Suppressor macrophage treated with lipopolysaccharide for 1 hour (primary cell): ENCODE measurements at regions not wholly inside any gene's neighbourhood (a gene's known extent, or its start where the extent isn't known, plus 50 kb on each side); places are given as distances from the start of the nearest gene placed in this dataset.

Experiments
- DNase-seq, 3 donors: peaks; one replicate each; pipeline ENCODE4 v3.0.0-alpha.2; 2020 to 2022

DNA sequence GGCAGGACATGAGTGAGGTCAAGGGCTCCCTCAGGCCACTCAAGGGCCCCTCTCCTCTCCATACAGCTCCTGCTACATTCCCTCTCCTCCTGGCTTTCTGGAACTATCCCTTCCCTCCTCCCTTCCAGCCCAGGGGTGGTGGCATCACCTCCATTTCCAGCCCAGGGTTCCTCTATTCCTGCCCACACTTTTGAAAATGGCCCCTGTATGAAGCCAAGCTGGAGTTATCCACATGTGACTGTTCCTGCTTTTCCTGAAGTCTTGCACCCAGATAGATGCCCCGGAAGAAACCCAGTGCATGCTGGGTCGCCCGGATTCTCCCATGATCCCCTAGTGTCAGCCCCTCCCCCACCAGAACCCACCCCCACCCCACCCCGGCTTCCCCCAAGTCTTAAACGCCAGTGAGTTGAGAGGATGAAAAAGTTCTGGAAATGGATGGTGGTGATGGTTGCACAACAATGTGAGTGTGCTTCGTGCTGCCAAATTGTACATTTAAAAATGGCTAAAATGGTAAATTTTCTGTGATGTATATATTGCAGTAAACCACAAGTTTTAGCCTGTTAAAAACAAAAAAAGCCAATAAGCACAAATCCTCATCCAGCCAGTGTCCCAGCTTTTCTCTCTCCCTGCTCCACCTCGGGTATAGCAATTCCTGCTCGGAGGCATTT, 136.9 kb downstream of the SCARB1 start:
- peak in 2 of 3 donors; percentile 32 to 35 for DNase-seq

DNA sequence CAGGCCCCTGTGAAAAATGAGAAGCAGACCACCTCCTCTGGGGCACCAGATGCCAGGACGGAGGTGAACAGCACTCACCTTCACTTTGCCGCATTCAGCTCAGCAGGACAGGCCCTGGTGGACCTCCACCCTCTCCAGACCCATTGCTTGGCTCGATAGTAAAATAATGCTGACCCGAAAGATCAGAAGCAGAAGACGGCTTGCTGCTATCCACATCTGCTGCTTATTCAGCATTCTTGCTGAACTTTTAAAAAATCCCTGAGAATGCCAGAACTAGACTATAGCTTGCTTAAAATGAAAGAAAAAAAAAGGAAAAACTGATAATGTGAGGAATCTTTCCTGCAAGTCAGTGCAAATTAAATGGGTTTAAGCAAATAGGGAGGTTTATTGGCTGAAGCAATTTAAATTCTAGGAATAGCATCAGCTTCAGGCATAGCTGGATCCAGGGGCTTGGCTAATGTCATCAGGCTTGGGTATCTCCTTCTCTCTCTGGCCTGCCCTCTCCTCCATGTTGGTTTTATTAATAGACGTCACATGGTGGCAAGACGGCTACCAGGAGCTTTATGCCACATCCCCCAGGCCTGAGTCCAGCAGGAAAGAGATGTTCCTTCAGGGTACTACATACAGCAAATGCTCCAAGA, 137.9 kb downstream of the SCARB1 start:
- no peak for DNase-seq

DNA sequence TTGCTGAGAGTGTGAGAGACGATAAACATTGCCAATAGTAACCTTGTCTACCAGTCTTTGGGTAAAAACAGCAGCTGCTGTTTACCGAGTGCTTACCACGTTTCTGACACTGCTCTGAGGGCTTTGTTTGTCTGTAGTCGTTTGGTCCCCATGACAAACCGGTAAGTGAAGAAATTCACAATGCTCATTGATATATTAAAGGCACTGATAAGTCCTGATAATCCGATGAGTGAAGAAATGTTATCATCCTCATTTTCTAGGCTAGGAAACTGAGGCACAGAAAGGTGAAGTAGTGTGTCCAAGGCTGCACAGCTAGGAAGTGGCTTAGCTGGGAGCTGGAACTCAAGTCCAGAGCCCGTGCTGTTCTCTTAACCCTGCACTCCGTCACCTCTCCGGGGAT, 138.6 kb downstream of the SCARB1 start:
- DNase-seq = peak in 1 of 3 donors; percentile 28

DNA sequence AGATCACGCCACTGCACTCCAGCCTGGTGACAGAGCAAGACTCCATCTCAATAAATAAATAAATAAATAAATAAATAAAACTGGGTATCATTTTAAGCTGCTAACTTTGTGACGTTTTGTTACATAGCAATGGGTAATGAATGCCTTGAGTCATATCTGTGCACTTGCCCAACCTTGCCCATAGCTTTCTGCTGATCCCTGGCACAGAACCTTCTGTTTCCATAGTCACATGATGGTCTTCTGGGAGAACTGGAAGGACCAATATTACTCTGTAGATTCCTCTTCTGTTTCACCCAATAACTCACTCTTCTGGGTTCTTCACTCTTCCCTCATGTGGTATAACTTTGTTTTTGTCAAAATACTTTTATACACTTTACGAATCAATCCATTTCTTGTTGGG, 140.8 kb downstream of the SCARB1 start:
- no peak for DNase-seq

DNA sequence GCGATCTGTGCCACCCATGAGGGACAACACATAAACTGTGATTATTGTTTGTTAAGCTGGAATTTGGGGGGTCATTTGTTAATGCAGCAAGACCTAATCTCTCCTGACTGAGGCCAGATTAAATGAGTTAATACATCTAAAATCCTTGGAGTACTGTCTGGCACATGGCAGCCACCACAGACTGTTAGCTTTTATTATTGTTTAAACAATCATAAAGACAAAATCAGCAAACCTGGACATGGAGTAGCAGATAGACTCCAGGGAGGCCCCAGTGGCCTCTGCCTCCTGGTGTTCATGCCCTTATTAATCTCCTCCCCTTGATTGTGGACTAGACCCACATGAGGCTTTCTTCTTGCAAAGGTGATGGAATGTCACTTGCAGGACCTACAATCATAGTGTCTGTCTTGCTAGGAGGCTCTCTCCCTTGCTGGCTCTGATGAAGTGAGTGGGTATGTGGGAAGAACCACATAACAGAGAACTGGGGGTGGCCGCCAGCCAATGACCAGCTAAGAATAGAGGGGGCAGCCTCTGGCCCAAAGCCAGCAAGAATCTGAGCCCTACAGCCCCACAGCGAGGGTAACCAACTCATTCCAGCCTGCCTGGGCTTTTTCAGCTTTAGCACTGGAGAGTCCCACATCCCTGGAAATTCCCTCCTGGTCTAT, 142.0 kb downstream of the SCARB1 start:
- peak in 1 of 3 donors; percentile 19 for DNase-seq

DNA sequence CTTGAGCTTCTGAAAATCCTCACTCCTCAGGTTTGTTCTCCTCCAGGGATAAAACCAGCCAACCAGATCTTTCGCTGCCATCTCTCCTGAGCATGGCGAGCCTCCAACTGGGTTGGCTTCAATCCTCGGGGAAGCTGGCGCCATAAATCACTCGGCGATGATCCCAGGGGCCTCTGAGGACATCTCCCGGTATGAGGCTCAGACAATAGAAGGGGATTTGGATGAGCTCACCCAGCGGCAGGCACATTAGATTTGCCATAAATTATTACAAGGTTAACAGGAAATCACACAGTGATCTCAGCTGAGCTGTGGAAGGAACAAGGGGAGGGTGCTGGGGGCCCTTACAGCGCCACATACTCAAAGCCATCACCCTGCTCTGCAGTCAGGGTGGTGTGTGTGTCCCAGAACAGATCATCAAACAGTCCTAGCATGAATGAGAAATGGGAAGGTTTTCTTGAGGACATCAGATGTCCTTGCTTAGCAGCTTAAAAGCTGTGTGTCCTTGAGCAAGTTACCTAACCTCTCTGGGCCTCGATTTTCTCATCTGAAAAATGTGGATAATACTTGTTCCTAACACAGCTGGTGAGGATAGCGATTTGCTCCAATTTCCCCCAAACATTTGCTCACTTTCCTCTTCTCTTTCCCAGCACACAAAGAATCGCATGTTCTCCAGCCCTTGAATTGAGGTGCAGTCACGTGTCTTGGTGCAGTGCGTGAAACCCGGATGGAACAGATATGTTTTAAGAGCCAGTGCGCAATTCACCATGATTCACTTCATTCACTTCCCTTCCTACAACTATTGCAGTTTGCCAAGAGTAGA, 142.8 kb downstream of the SCARB1 start:
- peak; percentile 74 to 88 (median 86) for DNase-seq

DNA sequence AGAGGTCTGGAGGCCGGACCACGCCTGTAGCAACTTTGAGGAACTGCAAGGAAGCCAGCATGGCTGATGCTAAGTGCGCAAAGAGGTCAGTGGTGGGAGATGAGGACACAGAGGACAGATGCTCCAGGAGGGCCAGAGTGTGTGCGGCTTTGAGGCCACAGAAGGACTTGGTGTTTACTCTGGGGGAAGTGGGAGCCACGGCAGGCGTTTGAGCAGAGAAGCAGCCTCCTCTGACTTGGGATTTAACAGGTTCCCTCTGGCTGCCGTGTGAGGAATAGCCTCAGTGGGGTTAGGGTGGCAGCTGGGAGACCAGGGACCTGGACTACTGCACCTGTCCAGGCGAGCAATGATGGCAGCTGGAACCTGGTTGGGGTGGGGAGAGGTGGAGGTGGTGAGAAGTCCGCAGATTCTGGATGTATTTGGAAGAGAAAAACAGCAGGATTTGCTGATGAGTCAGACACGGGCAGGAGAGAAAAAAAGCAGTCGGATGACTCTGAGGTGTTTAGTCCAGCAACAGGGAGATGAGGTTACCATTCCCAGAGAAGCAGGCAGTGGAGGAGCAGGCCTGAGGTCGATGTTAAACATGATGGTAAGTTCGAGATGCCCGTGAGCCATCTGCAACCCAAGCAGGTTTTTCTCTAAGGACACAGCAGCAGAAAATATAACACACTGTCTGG, 143.5 kb downstream of the SCARB1 start:
- DNase-seq = peak in 2 of 3 donors; percentile 20 to 35

DNA sequence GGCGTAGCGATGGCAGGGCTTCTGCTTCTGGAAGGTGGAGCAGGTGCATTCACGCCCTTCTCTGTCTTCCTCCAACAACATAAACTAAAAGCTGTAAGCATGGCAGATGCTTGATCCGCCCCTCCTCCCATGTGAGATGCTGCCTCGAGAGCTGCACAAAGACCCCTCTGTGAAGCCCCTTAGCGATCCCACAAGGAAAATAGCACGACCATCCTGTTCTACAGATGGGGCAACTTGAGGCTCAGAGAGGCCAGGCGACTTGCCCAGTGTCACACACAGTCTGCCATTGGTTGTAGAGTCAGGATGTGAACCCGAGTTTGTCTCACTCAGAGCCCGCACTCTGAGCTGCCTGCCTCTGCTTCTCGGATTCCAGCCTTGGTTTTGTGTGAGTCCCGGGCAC, 144.4 kb downstream of the SCARB1 start:
- DNase-seq = no peak

DNA sequence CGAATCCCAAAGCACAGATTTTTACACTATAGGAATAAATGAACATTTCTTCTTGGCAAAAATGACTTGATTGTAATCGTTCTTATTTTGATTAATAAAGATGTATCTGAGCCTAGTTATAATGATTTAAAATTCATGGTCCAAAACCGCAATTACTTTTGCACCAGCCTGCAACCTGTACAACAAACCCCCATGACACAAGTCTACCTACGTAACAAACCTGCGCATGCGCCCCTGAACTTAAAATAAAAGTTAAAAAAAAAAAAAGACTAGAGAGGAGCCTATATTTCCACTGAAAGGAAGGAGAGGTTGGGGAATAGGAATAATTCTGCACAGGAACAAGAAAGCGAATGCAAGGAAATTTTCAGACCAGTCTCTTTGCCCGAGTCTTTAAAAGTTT, 145.2 kb downstream of the SCARB1 start:
- no peak for DNase-seq

DNA sequence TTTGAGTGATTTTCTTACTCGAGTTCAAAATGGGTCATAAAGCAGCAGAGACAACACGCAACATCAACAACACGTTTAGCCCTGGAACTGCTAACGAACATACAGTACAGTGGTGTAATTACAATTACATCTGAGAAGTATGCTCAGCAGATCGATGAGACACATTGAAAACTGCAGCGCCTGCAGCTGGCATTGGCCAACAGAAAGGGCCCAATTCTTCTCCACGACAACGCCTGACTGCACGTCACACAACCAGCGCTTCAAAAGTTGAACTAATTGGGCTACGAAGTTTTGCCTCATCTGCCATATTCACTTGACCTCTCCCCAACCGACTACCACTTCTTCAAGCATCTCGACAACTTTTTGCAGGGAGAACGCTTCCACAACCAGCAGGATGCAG, 145.6 kb downstream of the SCARB1 start:
- no peak for DNase-seq

DNA sequence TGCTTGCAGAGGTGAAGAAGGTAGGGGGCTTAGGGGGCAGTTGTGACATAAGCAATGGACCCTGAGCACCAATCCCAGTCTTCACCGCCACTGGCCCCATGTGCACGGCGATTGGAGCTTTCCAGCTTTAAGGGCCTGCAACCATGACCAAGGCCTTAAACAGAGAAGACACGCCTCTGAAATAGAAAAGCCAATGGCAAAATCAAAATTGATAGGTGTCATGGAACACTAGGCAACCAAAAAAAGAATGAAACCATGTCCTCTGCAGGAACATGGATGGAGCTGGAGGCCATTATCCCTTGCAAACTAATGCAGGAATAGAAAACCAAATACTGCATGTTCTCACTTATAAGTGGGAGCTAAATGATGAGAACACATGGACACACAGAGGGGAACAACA, 146.3 kb downstream of the SCARB1 start:
- DNase-seq = no peak

DNA sequence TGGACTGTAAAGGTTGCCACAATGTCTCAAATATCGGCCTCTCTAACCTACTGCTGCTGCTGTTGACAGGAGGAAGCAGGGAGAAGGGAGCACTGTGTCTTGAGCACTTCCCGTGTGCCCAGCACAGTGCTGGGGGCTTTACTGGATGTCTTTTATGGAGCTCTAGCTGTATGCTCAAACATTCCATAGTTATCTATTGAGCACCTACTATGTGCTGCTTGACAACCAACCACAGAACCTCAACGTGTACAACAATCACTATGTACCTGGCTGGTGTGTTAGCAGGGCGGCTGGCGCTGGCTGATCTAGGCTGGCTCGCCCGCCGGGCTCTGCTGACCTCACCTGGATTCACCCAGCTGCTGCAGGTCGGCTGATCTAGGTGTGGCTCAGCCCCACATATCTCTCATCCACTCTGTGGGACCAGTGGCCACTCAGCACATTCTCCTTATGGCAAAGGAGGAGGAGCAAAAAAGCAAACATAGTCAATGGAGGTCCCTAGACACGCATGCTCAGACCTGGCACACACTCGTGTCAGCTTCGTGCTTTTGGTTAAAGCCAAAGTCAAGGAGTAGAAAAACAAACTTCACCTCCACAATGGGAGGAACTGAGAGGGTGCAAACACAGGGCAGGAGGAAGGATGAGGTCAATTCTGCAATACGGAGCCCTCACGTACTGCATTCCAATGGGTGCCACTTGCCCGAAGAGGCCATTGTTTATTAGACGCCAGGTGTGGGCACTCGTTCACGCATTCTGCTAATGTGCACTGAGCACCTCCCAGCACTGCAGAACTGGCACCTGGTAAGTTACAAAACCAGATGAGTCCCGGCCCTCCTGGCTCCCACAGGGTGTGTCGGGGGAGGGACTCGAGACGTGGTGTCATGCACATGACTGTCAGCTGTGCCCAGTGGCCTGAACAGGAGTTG, 147.2 kb downstream of the SCARB1 start:
- DNase-seq = no peak

DNA sequence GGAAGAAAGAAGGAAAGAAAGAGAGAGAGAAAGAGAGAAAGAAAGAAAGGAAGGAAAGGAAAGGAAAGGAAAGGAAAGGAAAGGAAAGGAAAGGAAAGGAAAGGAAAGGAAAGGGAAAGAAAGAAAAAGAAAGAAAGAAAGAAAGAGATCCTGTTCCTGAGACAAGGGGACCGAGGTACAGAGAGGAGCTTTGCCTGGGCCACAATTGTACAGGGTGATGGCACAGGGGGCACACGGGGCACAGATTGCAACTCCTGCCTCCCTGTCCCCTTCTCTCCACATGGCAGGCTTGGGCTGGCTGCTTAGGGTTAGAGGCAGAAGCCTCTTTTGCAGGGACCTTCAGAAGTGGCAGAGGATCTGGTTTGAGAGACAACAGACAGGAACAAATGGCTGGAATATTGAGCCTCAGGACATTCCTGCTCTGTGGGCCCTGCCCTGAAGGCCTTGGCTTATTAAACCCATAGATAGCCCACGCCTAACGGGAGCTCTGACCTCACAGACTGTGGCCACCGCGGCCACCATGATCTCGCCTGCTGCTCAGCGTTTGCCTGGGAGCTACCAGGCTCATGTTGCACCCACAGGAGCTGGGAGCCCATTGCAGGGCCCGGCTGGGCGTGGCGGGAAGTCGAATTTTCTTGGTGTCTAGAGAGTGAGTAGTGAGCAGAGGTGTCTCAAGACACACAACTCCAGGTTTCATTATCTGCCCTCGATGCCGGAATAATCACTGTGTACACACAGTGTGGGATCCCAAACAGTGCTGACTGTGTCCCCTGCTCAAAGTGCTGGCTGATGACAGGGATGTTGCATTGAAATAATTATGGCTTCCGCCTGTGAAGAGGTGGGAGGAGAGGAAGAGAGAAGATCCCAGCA, 147.9 kb upstream of the NCOR2 start:
- DNase-seq = peak in 1 of 3 donors; percentile 23

DNA sequence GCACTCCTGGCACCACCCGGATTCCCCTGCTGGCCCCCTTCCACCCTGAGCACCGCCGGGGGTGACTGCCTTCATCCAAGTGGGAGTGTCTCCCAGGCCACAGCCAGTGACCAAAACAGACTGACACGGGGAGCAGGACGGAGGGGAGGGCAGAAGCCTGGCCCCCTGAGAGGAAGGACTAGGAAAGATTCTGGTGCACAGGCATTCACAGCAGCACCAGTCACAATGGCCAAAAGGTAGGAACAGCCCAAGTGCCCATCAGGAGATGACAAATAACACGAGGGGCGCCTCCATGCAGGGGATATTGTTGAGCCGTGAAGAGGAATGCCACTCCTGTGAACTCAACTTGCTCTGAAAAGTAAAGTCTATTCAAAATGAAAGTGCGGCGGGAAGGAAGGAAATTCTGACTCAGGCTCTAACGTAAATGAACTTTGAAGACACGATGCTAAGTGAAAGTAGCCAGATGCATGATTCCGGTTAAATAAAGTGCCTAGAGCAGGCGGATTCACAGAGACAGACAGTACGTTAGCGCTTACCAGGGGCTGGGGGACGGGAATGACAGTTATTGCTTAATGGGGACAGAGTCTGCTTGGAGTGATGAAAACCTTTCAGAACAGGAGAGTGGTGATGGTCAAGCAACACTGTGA, 146.1 kb upstream of the NCOR2 start:
- peak; percentile 84 to 96 (median 93) for DNase-seq

DNA sequence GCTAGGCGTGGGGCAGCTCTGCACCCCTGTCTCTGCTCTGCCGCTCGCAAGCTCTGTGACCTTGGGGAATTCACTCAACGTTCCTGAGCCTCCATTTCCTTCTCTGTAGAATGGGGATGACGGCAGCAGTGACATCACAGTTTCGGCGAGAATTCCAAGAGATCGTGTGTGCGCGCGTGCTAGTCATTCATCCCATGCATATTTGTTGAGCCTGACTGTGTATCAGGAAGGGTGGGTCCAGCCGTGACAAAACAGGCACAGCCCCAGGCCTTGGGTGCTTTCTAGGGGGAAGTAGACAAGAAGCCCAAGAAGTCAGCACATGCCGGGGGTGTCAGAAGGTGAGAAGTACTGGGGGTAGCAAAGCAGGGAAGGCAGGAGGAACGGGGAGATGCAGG, 145.6 kb upstream of the NCOR2 start:
- DNase-seq = peak; percentile 93 to 96 (median 96)

DNA sequence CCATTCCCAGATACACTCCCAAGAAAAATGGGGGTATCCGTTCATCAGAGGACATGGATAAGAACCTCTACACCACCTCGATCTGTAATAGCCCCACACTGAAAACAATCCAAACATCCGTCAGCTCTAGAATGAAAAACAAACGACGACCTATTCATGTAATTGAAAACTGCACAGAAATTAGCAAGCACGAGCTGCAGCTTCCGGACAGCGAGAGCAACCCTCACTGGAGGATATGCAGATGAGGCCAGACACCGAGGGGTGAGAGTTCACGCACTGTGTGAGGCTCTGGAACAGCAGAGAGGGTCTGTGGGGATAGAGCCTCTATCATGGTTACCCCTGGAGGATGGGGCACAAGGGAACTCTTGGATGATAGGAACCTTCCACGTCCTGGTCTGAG, 143.9 kb upstream of the NCOR2 start:
- DNase-seq = no peak

DNA sequence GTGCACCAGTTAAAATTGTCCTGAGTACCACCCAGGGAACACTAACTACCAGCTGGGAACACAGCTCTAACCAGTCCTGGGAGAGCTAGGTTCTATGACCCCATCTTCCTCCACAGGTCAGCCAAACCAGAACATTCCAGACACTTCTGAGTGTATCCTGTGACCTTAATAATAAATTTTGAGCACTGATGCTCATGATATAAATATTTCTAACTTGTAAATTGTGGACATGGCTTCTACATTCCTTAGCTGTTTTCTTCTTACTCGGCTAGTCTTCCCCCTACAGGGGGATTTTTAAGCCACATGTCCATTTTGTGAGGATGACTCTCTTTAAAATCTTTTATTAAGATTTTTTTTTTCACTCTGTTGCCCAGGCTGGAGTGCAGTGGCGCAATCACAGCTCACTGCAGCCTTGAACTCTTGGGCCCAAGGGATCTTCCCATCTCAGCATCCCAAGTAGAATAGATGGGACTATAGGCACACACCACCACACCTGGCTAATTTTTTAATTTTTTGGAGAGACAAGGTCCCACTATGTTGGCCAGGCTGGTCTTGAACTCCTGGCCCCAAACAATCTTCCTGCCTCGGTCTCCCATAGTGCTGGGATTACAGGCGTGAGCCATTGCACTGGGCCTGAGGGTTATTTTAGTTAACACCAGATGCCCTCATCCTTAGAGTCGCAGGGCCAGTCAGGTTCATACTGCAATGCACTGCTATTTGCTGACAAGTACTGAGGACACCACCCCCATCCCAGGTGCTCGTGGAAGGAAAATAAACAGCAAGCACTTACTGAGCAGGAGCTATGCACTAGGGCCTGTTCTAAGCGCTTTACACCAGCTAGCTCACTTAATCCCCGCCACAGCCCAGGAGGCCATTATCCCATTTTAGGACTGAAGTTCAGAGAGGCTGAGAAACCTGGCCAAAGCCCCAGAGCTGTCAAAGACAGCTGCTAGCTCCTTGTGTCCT, 142.6 kb upstream of the NCOR2 start:
- DNase-seq = no peak

DNA sequence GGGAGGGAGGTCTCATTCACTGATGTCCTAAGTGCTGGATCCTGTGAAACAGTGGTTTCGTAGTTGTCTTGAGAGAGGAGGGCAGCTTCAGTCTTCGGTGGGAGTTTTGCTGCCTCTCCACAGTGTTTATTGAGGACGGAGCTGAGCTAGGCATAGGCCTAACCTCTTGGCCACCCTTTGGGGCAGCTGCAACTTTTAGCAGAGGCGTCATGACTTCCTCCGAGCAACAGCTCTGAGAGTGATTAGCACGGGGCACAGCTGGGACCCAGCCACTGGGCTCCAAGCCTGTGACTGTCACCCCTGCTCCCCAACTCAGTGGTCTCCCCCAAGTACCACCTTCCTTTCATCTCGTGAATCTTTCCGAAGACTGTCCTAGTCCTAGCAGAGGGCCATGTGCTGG, 139.9 kb upstream of the NCOR2 start:
- DNase-seq = peak in 2 of 3 donors; percentile 24 to 42

DNA sequence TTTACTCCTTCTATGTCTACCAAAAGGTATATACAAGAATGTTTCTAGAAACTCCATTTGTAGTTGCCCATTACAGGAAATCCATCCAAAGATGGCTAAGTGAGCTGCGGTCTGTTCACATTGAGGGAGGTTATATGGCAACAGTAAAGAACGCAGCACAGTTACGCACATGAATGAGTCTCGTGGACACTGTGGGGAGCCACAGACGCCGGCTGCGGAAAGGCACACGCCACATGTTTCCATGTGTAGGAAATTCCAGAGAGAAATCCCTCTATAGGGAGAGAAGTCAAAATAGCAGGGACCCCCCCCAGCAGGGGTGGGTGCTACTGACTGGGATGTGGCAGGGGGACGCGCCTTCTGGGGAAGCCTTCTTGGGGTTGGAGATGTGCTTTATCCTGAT, 139.0 kb upstream of the NCOR2 start:
- no peak for DNase-seq
